Fibroblast of lung (primary cell): ENCODE measurements at regions not wholly inside any gene's neighbourhood (a gene's known extent, or its start where the extent isn't known, plus 50 kb on each side); places are given as distances from the start of the nearest gene placed in this dataset.

Source experiments
- DNase-seq, 2 donors: peaks; one replicate each; pipeline versions ENCODE4 v3.0.0 to v3.0.0-alpha.2; 2010; ENCODE audit warnings: low read depth in 2 of 2
- H2AFZ ChIP-seq: 2 replicates; pipeline ENCODE4 v1.5.1; 2012; ENCODE audit warnings: low read length, control low read depth, inconsistent platforms
- H3K27ac ChIP-seq: 2 replicates; pipeline ENCODE4 v1.5.1; 2011; ENCODE audit warnings: low read length, control low read depth; ENCODE audit not compliant: insufficient read depth
- H3K27me3 ChIP-seq: 2 replicates; pipeline ENCODE4 v1.5.1; 2011; ENCODE audit warnings: mild to moderate bottlenecking, low read length; ENCODE audit not compliant: control insufficient read depth, insufficient read depth
- H3K36me3 ChIP-seq: 2 replicates; pipeline ENCODE4 v1.5.1; 2011; ENCODE audit warnings: low read length; ENCODE audit not compliant: control insufficient read depth, insufficient read depth
- H3K4me1 ChIP-seq: 2 replicates; pipeline ENCODE4 v1.5.1; 2011; ENCODE audit warnings: low read length; ENCODE audit not compliant: control insufficient read depth, insufficient read depth; ENCODE audit errors: extremely low read depth
- H3K4me2 ChIP-seq: 2 replicates; pipeline ENCODE4 v1.5.1; 2011; ENCODE audit warnings: low read length, control low read depth; ENCODE audit not compliant: insufficient read depth; ENCODE audit errors: extremely low read depth
- H3K4me3 ChIP-seq, 4 experiments: fragments of 200-600 bp in 1 of 4; sonication (generic) in 1 of 4; replicated peaks in 1 of 4; 2 replicates each; pipeline ENCODE4 v1.5.1; 2011 to 2016; ENCODE audit warnings: low read length in 4 of 4, low read depth in 3 of 4, mild to moderate bottlenecking in 3 of 4, control low read depth in 2 of 4, inconsistent platforms in 1 of 4, mixed read lengths in 1 of 4; ENCODE audit not compliant: insufficient read depth in 1 of 4; ENCODE audit errors: control extremely low read depth in 1 of 4
- H3K79me2 ChIP-seq: 2 replicates; pipeline ENCODE4 v1.5.1; 2012; ENCODE audit warnings: mild to moderate bottlenecking, low read length, inconsistent platforms; ENCODE audit not compliant: control insufficient read depth, insufficient read depth
- H3K9ac ChIP-seq: 2 replicates; pipeline ENCODE4 v1.5.1; 2011; ENCODE audit warnings: mild to moderate bottlenecking, low read length, control low read depth; ENCODE audit not compliant: insufficient read depth
- H3K9me3 ChIP-seq: 2 replicates; pipeline ENCODE4 v1.5.1; 2012; ENCODE audit warnings: low read depth, low read length; ENCODE audit not compliant: control insufficient read depth, insufficient read depth
- H4K20me1 ChIP-seq: 2 replicates; pipeline ENCODE4 v1.5.1; 2011; ENCODE audit warnings: low read length; ENCODE audit not compliant: control insufficient read depth, insufficient read depth; ENCODE audit errors: extremely low read depth
- CTCF ChIP-seq, 2 donors: IDR thresholded peaks in 1 of 2; conservative IDR thresholded peaks in 1 of 2; 1 replicate in 1 of 2; 2 replicates in 1 of 2; pipeline ENCODE4 v1.5.1; 2011 to 2012; ENCODE audit warnings: low read length in 2 of 2, control low read depth in 1 of 2, inconsistent platforms in 1 of 2, low read depth in 1 of 2, mild to moderate bottlenecking in 1 of 2
- EZH2 ChIP-seq: IDR thresholded peaks from 2 replicates; pipeline ENCODE4 v1.5.1; 2012; ENCODE audit warnings: low read length, control low read depth, mild to moderate bottlenecking; ENCODE audit errors: missing control alignments

GRCh38 chr21:26719750-26720149 is 125.5 kb downstream of the ADAMTS1 start:
- no peak for DNase-seq
- Histone ChIP-seq H3K27ac (no peak overlapping the region), H3K36me3 (no peaks in the 10 kb centered on the region), H3K9me3 (no peaks in the 10 kb centered on the region), H3K4me3 (no peak overlapping the region), H3K4me1 (no peaks in the 10 kb centered on the region), H3K4me2 (no peak overlapping the region), H4K20me1 (no peaks in the 10 kb centered on the region), H3K27me3 (no peaks in the 10 kb centered on the region), H3K9ac (no peak overlapping the region), H3K79me2 (no peaks in the 10 kb centered on the region), H2AFZ (no peak overlapping the region)
- TF ChIP-seq EZH2, result no peak

GRCh38 chr21:26717146-26717739 is 128.0 kb downstream of the ADAMTS1 start:
- no peaks in the 10 kb centered on the region for H3K4me1 ChIP-seq
- no peaks in the 10 kb centered on the region for H3K79me2 ChIP-seq
- no peaks in the 10 kb centered on the region for H3K9me3 ChIP-seq
- no peak overlapping the region for H3K4me3 ChIP-seq
- H4K20me1 ChIP-seq, result no peaks in the 10 kb centered on the region
- TF ChIP-seq CTCF (conservative IDR thresholded peaks at IDR 0.05 in 1 of 2, IDR thresholded peaks at IDR 0.05 in 1 of 2; ENCODE audit: low read depth in 1 of 2, low read length in 2 of 2) (peak; percentile 28 to 47), EZH2 (no peak)
- DNase-seq, result peak in 1 of 2 donors; percentile 53
- no peaks in the 10 kb centered on the region for H3K36me3 ChIP-seq
- H3K9ac ChIP-seq, result no peak overlapping the region
- no peak overlapping the region for H2AFZ ChIP-seq
- H3K27ac ChIP-seq, result no peak overlapping the region
- H3K27me3 ChIP-seq, result no peaks in the 10 kb centered on the region
- peak overlapping the region; percentile 25 for H3K4me2 ChIP-seq

GRCh38 chr21:26715878-26716506 is 129.2 kb downstream of the ADAMTS1 start:
- no peaks in the 10 kb centered on the region for H3K36me3 ChIP-seq
- H3K27me3 ChIP-seq, result no peaks in the 10 kb centered on the region
- H4K20me1 ChIP-seq, result no peaks in the 10 kb centered on the region
- H3K4me3 ChIP-seq, result no peak overlapping the region
- no peaks in the 10 kb centered on the region for H3K9me3 ChIP-seq
- no peak overlapping the region for H2AFZ ChIP-seq
- no peak overlapping the region for H3K4me2 ChIP-seq
- no peaks in the 10 kb centered on the region for H3K79me2 ChIP-seq
- no peak overlapping the region for H3K9ac ChIP-seq
- TF ChIP-seq CTCF (conservative IDR thresholded peaks at IDR 0.05 in 1 of 2, IDR thresholded peaks at IDR 0.05 in 1 of 2; ENCODE audit: low read depth in 1 of 2, low read length in 2 of 2) (peak; percentile 78 to 93), EZH2 (no peak)
- DNase-seq, result peak; percentile 31 to 60
- H3K4me1 ChIP-seq, result no peaks in the 10 kb centered on the region
- no peak overlapping the region for H3K27ac ChIP-seq
